ENCODE measurements at regions not wholly inside any gene's neighbourhood (a gene's known extent, or its start where the extent isn't known, plus 50 kb on each side); places are given as distances from the start of the nearest gene placed in this dataset.
"Not testable (repeated sequence)": the region's sequence is repeated elsewhere in the genome, so short reads cannot be mapped to it uniquely, and the experiment has no call there.

GRCh38 chr6:28841290-28841689 lies 82.5 kb downstream of the TRIM27 start:
- H3K27ac ChIP-seq (ENCODE audit: low read length), result no peak overlapping the region
- no peak overlapping the region for H3K4me2 ChIP-seq (ENCODE audit: low read depth, low read length)
- TF ChIP-seq EZH2 (optimal IDR thresholded peaks at IDR 0.05; ENCODE audit: low read depth, low read length) (no peak), CTCF (IDR thresholded peaks at IDR 0.05; ENCODE audit: low read length) (no peak; the same call in 1 of the 2 replicates), EZH2phosphoT487 (IDR thresholded peaks at IDR 0.05; ENCODE audit: low read length) (no peak)
- no peaks in the 10 kb centered on the region for H3K9me2 ChIP-seq (replicated peaks; ENCODE audit: insufficient read depth, low read length)
- H3K27me3 ChIP-seq (replicated peaks; ENCODE audit: insufficient read depth, low read length), result peaks cover 10% of the 10 kb centered on the region
- no peak overlapping the region for H3K9ac ChIP-seq (ENCODE audit: low read length)
- H3F3A ChIP-seq (ENCODE audit: insufficient read depth, low read length), result peaks cover 8% of the 10 kb centered on the region
- no peaks in the 10 kb centered on the region for H3K4me1 ChIP-seq (ENCODE audit: low read length)
- H3K4me3 ChIP-seq (ENCODE audit: low read length), result no peak overlapping the region
- no peak overlapping the region for H2AFZ ChIP-seq (ENCODE audit: low read length)
- H3K9me3 ChIP-seq (replicated peaks; ENCODE audit: insufficient read depth, low read length), result no peaks in the 10 kb centered on the region
- H4K20me1 ChIP-seq (ENCODE audit: insufficient read depth, low read length), result no peaks in the 10 kb centered on the region
- no peaks in the 10 kb centered on the region for H3K36me3 ChIP-seq (replicated peaks; ENCODE audit: insufficient read depth, low read length)
- no peaks in the 10 kb centered on the region for H3K79me2 ChIP-seq (ENCODE audit: low read length)
- DNase-seq, result no peak

GRCh38 chr6:28848756-28849155 lies 75.0 kb downstream of the TRIM27 start:
- not testable (repeated sequence) for H3F3A ChIP-seq (ENCODE audit: insufficient read depth, low read length); H3K36me3 ChIP-seq (replicated peaks; ENCODE audit: insufficient read depth, low read length); H4K20me1 ChIP-seq (ENCODE audit: insufficient read depth, low read length); H2AFZ ChIP-seq (ENCODE audit: low read length); DNase-seq; H3K27me3 ChIP-seq (replicated peaks; ENCODE audit: insufficient read depth, low read length); H3K9ac ChIP-seq (ENCODE audit: low read length); H3K4me3 ChIP-seq (ENCODE audit: low read length); H3K4me2 ChIP-seq (ENCODE audit: low read depth, low read length); H3K4me1 ChIP-seq (ENCODE audit: low read length); H3K79me2 ChIP-seq (ENCODE audit: low read length); H3K9me2 ChIP-seq (replicated peaks; ENCODE audit: insufficient read depth, low read length); H3K9me3 ChIP-seq (replicated peaks; ENCODE audit: insufficient read depth, low read length); H3K27ac ChIP-seq (ENCODE audit: low read length)
